Kidney (tissue), 13 donors: ENCODE measurements at regions not wholly inside any gene's neighbourhood (a gene's known extent, or its start where the extent isn't known, plus 50 kb on each side); places are given as distances from the start of the nearest gene placed in this dataset.

Experiments
- DNase-seq, 5 donors: peaks; one replicate each; pipeline ENCODE4 v3.0.0-alpha.2; 2013 to 2020
- FAIRE-seq: peaks from 2 replicates; lab custom pipeline; 2012; peaks lifted over from hg19 to GRCh38; lab: Jason Lieb, UNC
- H3K27ac ChIP-seq, 2 donors: one replicate each; pipeline ENCODE4 v1.7.0; 2013; ENCODE audit warnings: low read depth in 2 of 2, low read length in 2 of 2, inconsistent platforms in 1 of 2
- H3K27me3 ChIP-seq: one replicate; pipeline ENCODE4 v1.7.1; 2013; ENCODE audit warnings: low read length, inconsistent platforms; ENCODE audit not compliant: control insufficient read depth, insufficient read depth
- H3K36me3 ChIP-seq, 3 donors: one replicate each; pipeline versions ENCODE4 v1.7.0 to v1.7.1; 2013; ENCODE audit warnings: low read length in 3 of 3, control low read depth in 1 of 3, inconsistent platforms in 1 of 3; ENCODE audit not compliant: insufficient read depth in 3 of 3, control insufficient read depth in 2 of 3
- H3K4me1 ChIP-seq, 3 donors: one replicate each; pipeline versions ENCODE4 v1.7.0 to v1.7.1; 2013; ENCODE audit warnings: low read length in 3 of 3, inconsistent platforms in 1 of 3, low read depth in 1 of 3; ENCODE audit not compliant: control insufficient read depth in 2 of 3, insufficient read depth in 2 of 3
- H3K4me3 ChIP-seq, 3 donors: one replicate each; pipeline versions ENCODE4 v1.7.0 to v1.8.1; 2013; ENCODE audit warnings: low read length in 3 of 3, control low read depth in 1 of 3, inconsistent platforms in 1 of 3
- H3K9ac ChIP-seq, 3 donors: one replicate each; pipeline versions ENCODE4 v1.7.0 to v1.7.1; 2013; ENCODE audit warnings: low read length in 3 of 3, control low read depth in 1 of 3, inconsistent platforms in 1 of 3
- H3K9me3 ChIP-seq, 3 donors: one replicate each; pipeline versions ENCODE4 v1.7.0 to v1.7.1; 2013; ENCODE audit warnings: low read length in 3 of 3, control low read depth in 1 of 3, inconsistent platforms in 1 of 3; ENCODE audit not compliant: control insufficient read depth in 2 of 3, insufficient read depth in 1 of 3
- CTCF ChIP-seq: IDR thresholded peaks from 3 replicates; pipeline ENCODE4 v1.5.1; 2012; ENCODE audit warnings: mild to moderate bottlenecking, moderate library complexity, borderline replicate concordance; ENCODE audit not compliant: insufficient read depth; ENCODE audit errors: extremely low read depth
- intact Hi-C: fragments of 100-400 bp; cut with DNase I; formaldehyde crosslinking; loops from one replicate; pipeline ENCODE4 v1.11.1; 2022
- donor health status: control.
- donor health status: control.
- donor health status: control.
- donor health status: control.
- donor health status: control.
- donor health status: DM: yes; HTN: yes; CAD: no.
- donor health status: Normal renal cell carcinoma (clear cell type).

- DNase-seq: no peak
These were observed 192.9 kb downstream of the HAUS1 start for GRCh38 chr18:46297124-46297523.

GRCh38 chr18:46297621-46298020 is 193.4 kb downstream of the HAUS1 start:
- no peak overlapping the region for H3K27ac ChIP-seq
- TF ChIP-seq CTCF: no peak

More at GRCh38 chr18:46297124-46297523, 192.9 kb downstream of the HAUS1 start:
- Histone ChIP-seq H3K4me1 (no peaks in the 10 kb centered on the region), H3K4me3 (no peak overlapping the region), H3K27me3 (no peaks in the 10 kb centered on the region), H3K36me3 (no peaks in the 10 kb centered on the region), H3K9ac (no peak overlapping the region), H3K9me3 (no peaks in the 10 kb centered on the region), H3K27ac (no peak overlapping the region)
- TF ChIP-seq CTCF: no peak
- no peak for FAIRE-seq
- intact Hi-C loops: no loop called here

GRCh38 chr18:46298511-46298910 is 194.3 kb downstream of the HAUS1 start:
- H3K36me3 ChIP-seq: no peaks in the 10 kb centered on the region
- no peak overlapping the region for H3K4me3 ChIP-seq
- DNase-seq (no peak), FAIRE-seq (no peak)
- no peaks in the 10 kb centered on the region for H3K27me3 ChIP-seq
- H3K9ac ChIP-seq: no peak overlapping the region
- no peaks in the 10 kb centered on the region for H3K9me3 ChIP-seq
- H3K4me1 ChIP-seq: no peaks in the 10 kb centered on the region
- intact Hi-C loops: no loop called here
- TF ChIP-seq CTCF: no peak
- no peak overlapping the region for H3K27ac ChIP-seq

More at GRCh38 chr18:46297621-46298020, 193.4 kb downstream of the HAUS1 start:
- Histone ChIP-seq H3K9ac (no peak overlapping the region), H3K9me3 (no peaks in the 10 kb centered on the region), H3K36me3 (no peaks in the 10 kb centered on the region), H3K4me1 (no peaks in the 10 kb centered on the region), H3K27me3 (no peaks in the 10 kb centered on the region), H3K4me3 (no peak overlapping the region)
- intact Hi-C loops: no loop called here
- FAIRE-seq (no peak), DNase-seq (no peak)

- no peaks in the 10 kb centered on the region for H3K9me3 ChIP-seq
- no peaks in the 10 kb centered on the region for H3K36me3 ChIP-seq
- DNase-seq (no peak), FAIRE-seq (no peak)
- H3K4me1 ChIP-seq: no peaks in the 10 kb centered on the region
- H3K9ac ChIP-seq: no peak overlapping the region
- intact Hi-C loops: no loop called here
- no peak overlapping the region for H3K27ac ChIP-seq
- TF ChIP-seq CTCF: no peak
- H3K27me3 ChIP-seq: no peaks in the 10 kb centered on the region
- H3K4me3 ChIP-seq: no peak overlapping the region
These were observed 195.4 kb downstream of the HAUS1 start for GRCh38 chr18:46299465-46300008.
